ENCODE measurements at regions not wholly inside any gene's neighbourhood (a gene's known extent, or its start where the extent isn't known, plus 50 kb on each side); places are given as distances from the start of the nearest gene placed in this dataset.
"Not testable (repeated sequence)": the region's sequence is repeated elsewhere in the genome, so short reads cannot be mapped to it uniquely, and the experiment has no call there.

DNA sequence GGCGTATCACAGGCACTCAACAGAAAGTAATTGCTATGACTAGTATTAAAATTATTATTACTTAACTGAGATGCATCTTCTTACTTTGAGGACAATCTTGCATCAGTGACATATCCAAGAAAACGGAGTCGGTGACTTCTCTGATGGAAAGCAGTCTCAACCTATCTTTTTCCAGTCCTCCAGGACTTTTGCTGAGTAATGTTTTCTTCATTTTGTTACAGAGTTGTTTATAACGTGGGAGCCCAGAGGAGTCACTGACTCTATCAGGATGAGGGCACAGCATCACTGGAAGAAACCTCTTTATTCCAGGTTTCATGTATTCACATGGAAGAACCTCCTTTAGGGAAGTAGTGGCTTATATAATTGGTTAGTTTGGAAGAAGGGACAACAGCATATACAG, 51.5 kb upstream of the MELK start:
- Histone ChIP-seq H3K36me3 (ENCODE audit: control insufficient read depth in 1 of 2, insufficient read depth in 2 of 2, low read length in 2 of 2) (no peaks in the 10 kb centered on the region), H3K27me3 (ENCODE audit: low read depth, low read length) (no peaks in the 10 kb centered on the region), H3K27ac (ENCODE audit: low read length) (no peak overlapping the region), H3K4me1 (ENCODE audit: control insufficient read depth in 1 of 2, insufficient read depth in 2 of 2, low read length in 2 of 2) (no peaks in the 10 kb centered on the region), H3K4me3 (ENCODE audit: low read depth in 1 of 2, low read length in 2 of 2) (no peak overlapping the region), H3K9me3 (ENCODE audit: control insufficient read depth in 1 of 2, low read length in 2 of 2) (no peaks in the 10 kb centered on the region)

DNA sequence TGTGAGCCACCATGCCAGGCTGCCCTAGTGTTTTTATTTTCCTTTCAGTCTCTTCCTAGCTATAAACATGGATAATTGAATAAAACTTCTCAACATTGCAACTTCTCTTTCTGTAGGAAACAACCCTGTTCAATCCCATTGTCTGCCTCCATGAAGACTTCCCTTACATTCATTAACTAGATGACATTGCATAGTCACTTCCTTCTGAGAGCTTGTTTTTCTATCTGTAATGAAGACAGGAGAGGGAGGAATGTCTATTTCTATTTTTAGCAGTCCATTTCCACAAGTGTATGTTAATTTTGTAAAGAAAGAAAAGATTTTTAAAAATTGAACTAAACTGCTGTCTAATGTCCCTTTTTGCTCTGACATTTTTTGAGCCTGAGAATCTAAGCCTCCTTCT, 55.6 kb upstream of the MELK start:
- Histone ChIP-seq H3K9me3 (ENCODE audit: control insufficient read depth in 1 of 2, low read length in 2 of 2) (no peaks in the 10 kb centered on the region), H3K27me3 (ENCODE audit: low read depth, low read length) (no peaks in the 10 kb centered on the region), H3K27ac (ENCODE audit: low read length) (no peak overlapping the region), H3K4me1 (ENCODE audit: control insufficient read depth in 1 of 2, insufficient read depth in 2 of 2, low read length in 2 of 2) (no peaks in the 10 kb centered on the region), H3K4me3 (ENCODE audit: low read depth in 1 of 2, low read length in 2 of 2) (no peak overlapping the region), H3K36me3 (ENCODE audit: control insufficient read depth in 1 of 2, insufficient read depth in 2 of 2, low read length in 2 of 2) (no peaks in the 10 kb centered on the region)

GRCh38 chr9:36504156-36504555, 68.5 kb upstream of the MELK start:
- Histone ChIP-seq H3K27ac (ENCODE audit: low read length) (no peak overlapping the region), H3K27me3 (ENCODE audit: low read depth, low read length) (no peaks in the 10 kb centered on the region), H3K4me1 (ENCODE audit: control insufficient read depth in 1 of 2, insufficient read depth in 2 of 2, low read length in 2 of 2) (no peaks in the 10 kb centered on the region), H3K9me3 (ENCODE audit: control insufficient read depth in 1 of 2, low read length in 2 of 2) (no peaks in the 10 kb centered on the region), H3K4me3 (ENCODE audit: low read depth in 1 of 2, low read length in 2 of 2) (no peak overlapping the region), H3K36me3 (ENCODE audit: control insufficient read depth in 1 of 2, insufficient read depth in 2 of 2, low read length in 2 of 2) (no peaks in the 10 kb centered on the region)

- Histone ChIP-seq H3K27ac (ENCODE audit: low read length) (no peak overlapping the region), H3K4me1 (ENCODE audit: control insufficient read depth in 1 of 2, insufficient read depth in 2 of 2, low read length in 2 of 2) (no peaks in the 10 kb centered on the region), H3K27me3 (ENCODE audit: low read depth, low read length) (no peaks in the 10 kb centered on the region), H3K9me3 (ENCODE audit: control insufficient read depth in 1 of 2, low read length in 2 of 2) (no peaks in the 10 kb centered on the region), H3K4me3 (ENCODE audit: low read depth in 1 of 2, low read length in 2 of 2) (no peak overlapping the region), H3K36me3 (ENCODE audit: control insufficient read depth in 1 of 2, insufficient read depth in 2 of 2, low read length in 2 of 2) (no peaks in the 10 kb centered on the region)
Measured at GRCh38 chr9:36503172-36504088, 69.3 kb upstream of the MELK start.

DNA sequence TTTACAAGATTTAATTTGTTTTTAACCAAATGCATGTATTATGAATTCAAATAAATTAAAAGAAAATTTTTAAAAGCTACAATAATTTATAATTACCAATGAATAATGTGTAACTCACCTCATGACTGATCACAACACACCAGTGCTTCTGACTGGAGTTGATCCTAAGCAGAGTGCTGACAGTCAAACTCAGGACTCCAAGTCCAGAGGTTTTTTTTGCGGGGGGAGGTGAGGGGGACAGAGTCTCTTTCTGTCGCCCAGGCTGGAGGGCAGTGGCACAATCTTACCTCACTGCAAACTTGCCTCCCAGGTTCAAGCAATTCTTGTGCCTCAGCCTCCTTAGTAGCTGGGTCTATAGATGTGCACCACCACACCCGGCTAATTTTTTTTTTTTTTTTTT, 71.0 kb upstream of the MELK start:
- Histone ChIP-seq H3K4me1 (ENCODE audit: control insufficient read depth in 1 of 2, insufficient read depth in 2 of 2, low read length in 2 of 2) (no peaks in the 10 kb centered on the region), H3K27ac (ENCODE audit: low read length) (no peak overlapping the region)

GRCh38 chr9:36500931-36501330, 71.8 kb upstream of the MELK start:
- not testable (repeated sequence) for H3K9me3 ChIP-seq (ENCODE audit: control insufficient read depth in 1 of 2, low read length in 2 of 2); H3K4me1 ChIP-seq (ENCODE audit: control insufficient read depth in 1 of 2, insufficient read depth in 2 of 2, low read length in 2 of 2); H3K27ac ChIP-seq (ENCODE audit: low read length); H3K36me3 ChIP-seq (ENCODE audit: control insufficient read depth in 1 of 2, insufficient read depth in 2 of 2, low read length in 2 of 2); H3K27me3 ChIP-seq (ENCODE audit: low read depth, low read length); H3K4me3 ChIP-seq (ENCODE audit: low read depth in 1 of 2, low read length in 2 of 2)

More for the DNA sequence above, 71.0 kb upstream of the MELK start:
- H3K4me3 ChIP-seq (ENCODE audit: low read depth in 1 of 2, low read length in 2 of 2): no peak overlapping the region
- H3K36me3 ChIP-seq (ENCODE audit: control insufficient read depth in 1 of 2, insufficient read depth in 2 of 2, low read length in 2 of 2): no peaks in the 10 kb centered on the region
- no peaks in the 10 kb centered on the region for H3K27me3 ChIP-seq (ENCODE audit: low read depth, low read length)
- H3K9me3 ChIP-seq (ENCODE audit: control insufficient read depth in 1 of 2, low read length in 2 of 2): no peaks in the 10 kb centered on the region

DNA sequence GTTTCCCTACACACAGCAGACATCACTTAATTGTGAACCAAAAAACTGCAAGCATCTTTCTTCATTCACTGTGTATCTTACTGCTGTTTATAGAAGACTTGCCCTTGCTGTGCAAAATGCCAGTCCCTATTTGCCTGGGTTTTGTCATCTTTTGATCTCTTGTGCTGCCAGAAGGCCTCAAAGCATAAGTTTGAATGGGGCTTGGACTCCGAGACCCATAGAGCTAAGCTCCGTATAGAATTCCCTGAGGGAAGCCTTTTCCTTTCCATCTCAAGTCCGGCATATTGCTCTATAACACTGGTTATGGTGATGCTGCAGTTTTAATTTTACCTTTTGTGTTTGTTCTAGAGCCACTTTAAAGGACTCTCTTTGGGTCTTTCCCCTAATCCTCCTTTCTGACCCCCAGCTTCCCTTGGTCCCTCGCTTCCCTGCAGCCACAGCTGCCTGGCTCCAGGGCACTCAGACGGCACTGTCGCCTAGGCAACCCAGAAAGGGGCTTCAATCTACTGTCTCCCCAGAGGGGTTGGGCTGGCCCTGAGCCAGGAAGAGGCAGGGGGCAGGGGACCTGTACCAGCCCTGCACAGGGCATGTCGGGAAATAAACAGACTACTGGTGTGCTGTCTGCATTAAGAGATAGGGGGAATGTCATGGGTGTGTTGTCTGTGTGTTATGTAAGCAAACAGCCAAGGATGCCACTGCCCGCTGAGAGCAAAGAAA, 73.4 kb upstream of the MELK start:
- H3K4me3 ChIP-seq (ENCODE audit: low read depth in 1 of 2, low read length in 2 of 2): no peak overlapping the region
- H3K27ac ChIP-seq (ENCODE audit: low read length): no peak overlapping the region
- H3K36me3 ChIP-seq (ENCODE audit: control insufficient read depth in 1 of 2, insufficient read depth in 2 of 2, low read length in 2 of 2): no peaks in the 10 kb centered on the region

DNA sequence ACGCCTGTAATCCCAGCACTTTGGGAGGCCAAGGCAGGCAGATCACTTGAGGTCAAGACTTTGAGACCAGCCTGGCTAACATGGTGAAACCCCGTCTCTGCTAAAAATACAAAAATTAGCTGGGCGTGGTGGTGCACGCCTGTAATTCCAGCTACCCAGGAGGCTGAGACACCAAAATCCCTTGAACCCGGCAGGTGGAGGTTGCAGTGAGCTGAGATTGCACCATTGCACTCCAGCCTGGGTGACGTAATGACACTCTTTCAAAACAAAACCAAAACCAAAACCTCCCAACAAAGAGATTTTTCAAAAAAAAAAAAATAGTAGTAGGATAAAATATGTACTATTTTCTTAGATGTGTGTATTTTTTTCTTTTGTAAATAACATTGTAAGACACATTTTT, 79.1 kb upstream of the MELK start:
- not testable (repeated sequence) for H3K4me3 ChIP-seq (ENCODE audit: low read depth in 1 of 2, low read length in 2 of 2); H3K36me3 ChIP-seq (ENCODE audit: control insufficient read depth in 1 of 2, insufficient read depth in 2 of 2, low read length in 2 of 2); H3K27ac ChIP-seq (ENCODE audit: low read length)

More for the DNA sequence above, 73.4 kb upstream of the MELK start:
- H3K4me1 ChIP-seq (ENCODE audit: control insufficient read depth in 1 of 2, insufficient read depth in 2 of 2, low read length in 2 of 2): no peaks in the 10 kb centered on the region
- no peaks in the 10 kb centered on the region for H3K27me3 ChIP-seq (ENCODE audit: low read depth, low read length)
- no peaks in the 10 kb centered on the region for H3K9me3 ChIP-seq (ENCODE audit: control insufficient read depth in 1 of 2, low read length in 2 of 2)

DNA sequence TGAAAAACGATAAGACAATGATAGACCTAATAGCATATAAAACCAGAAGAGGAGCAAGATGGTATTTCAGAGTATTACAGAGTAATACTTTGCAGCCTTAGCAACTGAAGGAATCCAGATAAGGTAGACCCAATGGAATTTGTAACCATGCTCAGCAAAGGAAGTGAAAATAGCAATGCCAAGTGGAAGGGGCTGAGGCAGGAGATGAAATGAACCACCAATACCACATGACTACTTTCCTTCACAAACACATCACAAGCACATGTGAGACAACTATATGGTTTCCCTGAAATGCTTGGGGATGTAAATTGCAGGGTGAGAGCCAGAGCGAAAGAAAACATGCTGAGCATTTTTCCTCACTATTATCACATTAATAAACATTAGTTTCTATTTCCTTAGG, 79.8 kb upstream of the MELK start:
- no peaks in the 10 kb centered on the region for H3K27me3 ChIP-seq (ENCODE audit: low read depth, low read length)
- H3K4me1 ChIP-seq (ENCODE audit: control insufficient read depth in 1 of 2, insufficient read depth in 2 of 2, low read length in 2 of 2): peaks cover 3 to 11% of the 10 kb centered on the region in 2 donors
- no peak overlapping the region for H3K27ac ChIP-seq (ENCODE audit: low read length)
- no peaks in the 10 kb centered on the region for H3K9me3 ChIP-seq (ENCODE audit: control insufficient read depth in 1 of 2, low read length in 2 of 2)
- H3K4me3 ChIP-seq (ENCODE audit: low read depth in 1 of 2, low read length in 2 of 2): no peak overlapping the region
- H3K36me3 ChIP-seq (ENCODE audit: control insufficient read depth in 1 of 2, insufficient read depth in 2 of 2, low read length in 2 of 2): no peaks in the 10 kb centered on the region

More for the DNA sequence above, 79.1 kb upstream of the MELK start:
- H3K9me3 ChIP-seq (ENCODE audit: control insufficient read depth in 1 of 2, low read length in 2 of 2); H3K4me1 ChIP-seq (ENCODE audit: control insufficient read depth in 1 of 2, insufficient read depth in 2 of 2, low read length in 2 of 2); H3K27me3 ChIP-seq (ENCODE audit: low read depth, low read length): not testable (repeated sequence)

DNA sequence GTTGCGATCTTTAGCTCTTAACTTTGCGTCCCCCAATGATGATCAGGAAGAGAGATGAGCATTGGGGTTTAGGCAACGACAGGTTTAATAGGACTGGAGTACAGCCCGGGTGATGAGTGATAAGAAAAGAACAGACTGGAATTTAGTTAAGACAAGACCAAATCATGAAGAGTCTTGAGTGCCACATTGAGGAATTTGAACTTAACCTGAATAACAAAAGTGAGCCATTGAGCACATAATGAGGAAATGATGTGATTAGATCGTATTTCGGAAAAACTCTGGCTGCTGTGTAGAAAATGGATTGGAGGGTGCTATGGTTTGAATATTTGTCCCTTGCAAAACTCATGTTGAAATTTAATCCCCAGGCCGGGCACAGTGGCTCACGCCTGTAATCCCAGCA, 83.2 kb upstream of the MELK start:
- peaks cover 3 to 21% of the 10 kb centered on the region in 2 donors for H3K4me1 ChIP-seq (ENCODE audit: control insufficient read depth in 1 of 2, insufficient read depth in 2 of 2, low read length in 2 of 2)
- no peak overlapping the region for H3K27ac ChIP-seq (ENCODE audit: low read length)
- H3K4me3 ChIP-seq (ENCODE audit: low read depth in 1 of 2, low read length in 2 of 2): no peak overlapping the region
- no peaks in the 10 kb centered on the region for H3K9me3 ChIP-seq (ENCODE audit: control insufficient read depth in 1 of 2, low read length in 2 of 2)
- H3K27me3 ChIP-seq (ENCODE audit: low read depth, low read length): no peaks in the 10 kb centered on the region
- H3K36me3 ChIP-seq (ENCODE audit: control insufficient read depth in 1 of 2, insufficient read depth in 2 of 2, low read length in 2 of 2): no peaks in the 10 kb centered on the region

DNA sequence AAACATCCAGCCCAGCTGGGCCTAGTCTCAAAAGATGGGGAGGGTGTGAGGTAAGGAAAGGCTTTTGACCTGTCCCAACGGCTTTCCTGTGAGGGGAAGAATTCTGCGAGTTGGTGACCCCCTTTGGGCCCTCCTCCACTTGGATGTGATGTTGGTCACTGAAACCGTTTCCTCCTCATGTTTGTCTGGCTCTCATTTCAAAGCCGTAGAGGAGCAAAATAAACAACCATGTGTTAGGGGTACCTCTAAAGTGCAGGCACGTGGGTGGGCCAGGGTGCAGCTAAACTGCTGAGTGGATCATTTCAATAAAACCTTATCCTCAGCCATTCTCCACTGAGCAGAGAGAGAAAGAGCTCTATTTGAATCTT, 84.3 kb upstream of the MELK start:
- Histone ChIP-seq H3K27me3 (ENCODE audit: low read depth, low read length) (no peaks in the 10 kb centered on the region), H3K36me3 (ENCODE audit: control insufficient read depth in 1 of 2, insufficient read depth in 2 of 2, low read length in 2 of 2) (no peaks in the 10 kb centered on the region), H3K4me1 (ENCODE audit: control insufficient read depth in 1 of 2, insufficient read depth in 2 of 2, low read length in 2 of 2) (peaks cover 3 to 21% of the 10 kb centered on the region in 2 donors), H3K27ac (ENCODE audit: low read length) (peak overlapping the region; percentile 96), H3K4me3 (ENCODE audit: low read depth in 1 of 2, low read length in 2 of 2) (peak overlapping the region; percentile 62 to 63), H3K9me3 (ENCODE audit: control insufficient read depth in 1 of 2, low read length in 2 of 2) (no peaks in the 10 kb centered on the region)

Data from muscle layer of duodenum (tissue), 2 donors.